Testis (tissue), 2 donors: ENCODE measurements at regions not wholly inside any gene's neighbourhood (a gene's known extent, or its start where the extent isn't known, plus 50 kb on each side); places are given as distances from the start of the nearest gene placed in this dataset.

Experiments
- CTCF ChIP-seq, 3 experiments: fragments of 450-650 bp in 2 of 3; fragments of 200-600 bp in 1 of 3; sonication (generic) in 1 of 3; IDR thresholded peaks; one replicate each; pipeline ENCODE4 v1.5.1; 2016 to 2019; ENCODE audit warnings: antibody characterized with exemption in 3 of 3, mild to moderate bottlenecking in 2 of 3, moderate library complexity in 1 of 3
- POLR2A ChIP-seq: fragments of 450-650 bp; IDR thresholded peaks from one replicate; pipeline ENCODE4 v1.6.1; 2017; ENCODE audit warnings: antibody characterized with exemption, mild to moderate bottlenecking, moderate library complexity

- TF ChIP-seq CTCF (IDR thresholded peaks at IDR 0.05) (no peak), POLR2A (no peak)
Observed at GRCh38 chr17:34773036-34773435, 188.2 kb downstream of the CCT6B start.
